CD14-positive monocyte (primary cell): ENCODE measurements at regions not wholly inside any gene's neighbourhood (a gene's known extent, or its start where the extent isn't known, plus 50 kb on each side); places are given as distances from the start of the nearest gene placed in this dataset.

Experiments used
- DNase-seq, 3 donors: peaks; one replicate each; pipeline ENCODE4 v3.0.0-alpha.2; 2011 to 2022
- H2AFZ ChIP-seq: 2 replicates; pipeline ENCODE4 v1.6.0; 2012; ENCODE audit warnings: mild to moderate bottlenecking, low read depth, low read length, inconsistent platforms; ENCODE audit not compliant: insufficient read depth, poor library complexity, severe bottlenecking
- H3K27ac ChIP-seq, 2 donors: 1 replicate in 1 of 2; 2 replicates in 1 of 2; pipeline ENCODE4 v1.5.1; 2012 to 2013; ENCODE audit warnings: low read length in 2 of 2, control low read depth in 1 of 2, inconsistent platforms in 1 of 2, low read depth in 1 of 2, mild to moderate bottlenecking in 1 of 2
- H3K27me3 ChIP-seq, 2 donors: one replicate each; pipeline versions ENCODE4 v1.6.0 to v1.6.1; 2011 to 2013; ENCODE audit warnings: low read length in 2 of 2; ENCODE audit not compliant: control insufficient read depth in 2 of 2, insufficient read depth in 2 of 2
- H3K36me3 ChIP-seq, 2 donors: replicated peaks in 1 of 2; 1 replicate in 1 of 2; 2 replicates in 1 of 2; pipeline versions ENCODE4 v1.5.1 to v1.6.1; 2012 to 2013; ENCODE audit warnings: low read length in 2 of 2, control low read depth in 1 of 2, inconsistent platforms in 1 of 2, mild to moderate bottlenecking in 1 of 2; ENCODE audit not compliant: insufficient read depth in 2 of 2, control insufficient read depth in 1 of 2
- H3K4me1 ChIP-seq, 2 donors: 1 replicate in 1 of 2; 2 replicates in 1 of 2; pipeline versions ENCODE4 v1.5.1 to v1.6.1; 2012 to 2013; ENCODE audit warnings: low read length in 2 of 2, control low read depth in 1 of 2, inconsistent platforms in 1 of 2, mild to moderate bottlenecking in 1 of 2, moderate library complexity in 1 of 2; ENCODE audit not compliant: insufficient read depth in 2 of 2, control insufficient read depth in 1 of 2
- H3K4me2 ChIP-seq: replicated peaks from 2 replicates; pipeline ENCODE3; 2012; ENCODE audit warnings: low read length, moderate library complexity, mild to moderate bottlenecking; ENCODE audit not compliant: poor library complexity, severe bottlenecking; ENCODE audit errors: extremely low read depth
- H3K4me3 ChIP-seq, 3 experiments: fragments of 200-600 bp in 1 of 3; sonication (generic) in 1 of 3; replicated peaks in 1 of 3; 1 replicate in 2 of 3; 2 replicates in 1 of 3; pipeline ENCODE4 v1.5.1; 2011 to 2013; ENCODE audit warnings: low read length in 3 of 3, mild to moderate bottlenecking in 3 of 3, control low read depth in 2 of 3, low read depth in 2 of 3, inconsistent platforms in 1 of 3, moderate library complexity in 1 of 3
- H3K79me2 ChIP-seq: 2 replicates; pipeline ENCODE4 v1.6.0; 2012; ENCODE audit warnings: mild to moderate bottlenecking, control low read depth, inconsistent platforms, low read length, moderate library complexity; ENCODE audit not compliant: insufficient read depth
- H3K9ac ChIP-seq: 2 replicates; pipeline ENCODE4 v1.6.0; 2017; ENCODE audit warnings: low read length, mild to moderate bottlenecking; ENCODE audit not compliant: insufficient read depth, poor library complexity, severe bottlenecking
- H3K9me3 ChIP-seq, 2 donors: replicated peaks in 1 of 2; 1 replicate in 1 of 2; 2 replicates in 1 of 2; pipeline versions ENCODE4 v1.5.1 to v1.6.1; 2012 to 2013; ENCODE audit warnings: low read length in 2 of 2, control low read depth in 1 of 2; ENCODE audit not compliant: control insufficient read depth in 1 of 2, insufficient read depth in 1 of 2
- H4K20me1 ChIP-seq: 2 replicates; pipeline ENCODE4 v1.6.0; 2012; ENCODE audit warnings: mild to moderate bottlenecking, low read length, control low read depth, moderate library complexity; ENCODE audit not compliant: insufficient read depth
- H3K27ac Mint-ChIP-seq, 7 donors: one replicate each; pipeline ENCODE4 v1.8.0; 2020; ENCODE audit warnings: mild to moderate bottlenecking in 7 of 7, mixed read lengths in 7 of 7, moderate library complexity in 6 of 7, inconsistent platforms in 2 of 7
- H3K27me3 Mint-ChIP-seq, 3 donors: one replicate each; pipeline ENCODE4 v1.8.0; 2021 to 2022; ENCODE audit warnings: low read depth in 3 of 3, mild to moderate bottlenecking in 3 of 3, mixed read lengths in 3 of 3, moderate library complexity in 3 of 3, inconsistent platforms in 1 of 3
- H3K36me3 Mint-ChIP-seq, 2 donors: one replicate each; pipeline ENCODE4 v1.8.0; 2020; ENCODE audit warnings: mixed read lengths in 2 of 2, inconsistent platforms in 1 of 2, mild to moderate bottlenecking in 1 of 2
- H3K4me1 Mint-ChIP-seq: one replicate; pipeline ENCODE4 v1.8.0; 2020; ENCODE audit warnings: mild to moderate bottlenecking, mixed read lengths
- H3K4me3 Mint-ChIP-seq, 2 donors: one replicate each; pipeline ENCODE4 v1.8.0; 2020; ENCODE audit warnings: mild to moderate bottlenecking in 2 of 2, mixed read lengths in 2 of 2, moderate library complexity in 1 of 2
- H3K9me3 Mint-ChIP-seq, 7 donors: one replicate each; pipeline ENCODE4 v1.8.0; 2020 to 2022; ENCODE audit warnings: mixed read lengths in 7 of 7, mild to moderate bottlenecking in 6 of 7, moderate library complexity in 6 of 7, inconsistent platforms in 2 of 7
- CTCF ChIP-seq: fragments of 200-600 bp; IDR thresholded peaks from one replicate; pipeline ENCODE4 v1.8.0; 2022; ENCODE audit warnings: antibody characterized with exemption, mild to moderate bottlenecking
- WGBS: methylation state at CpG from one replicate; pipeline ENCODE4 v1.1.5; 2013; ENCODE audit warnings: missing lambda C conversion rate; ENCODE audit not compliant: insufficient coverage; 5-methylcytosine and 5-hydroxymethylcytosine counted together
- intact Hi-C, 2 donors: fragments of 100-400 bp; cut with micrococcal nuclease; formaldehyde crosslinking; loops; one replicate each; pipeline versions ENCODE4 v1.15.0 to v1.15.1; 2023

GRCh38 chr12:34391771-34392581, 369.7 kb downstream of the ALG10 start:
- no peak overlapping the region for H3K4me3 Mint-ChIP-seq
- H3K27me3 ChIP-seq = no peaks in the 10 kb centered on the region
- no peaks in the 10 kb centered on the region for H3K36me3 ChIP-seq
- H3K9ac ChIP-seq = no peak overlapping the region
- H3K27me3 Mint-ChIP-seq = no peaks in the 10 kb centered on the region
- intact Hi-C loops = no loop called here
- no peak for TF ChIP-seq CTCF
- no peak overlapping the region for H3K27ac Mint-ChIP-seq
- peaks cover 100% of the 10 kb centered on the region in 2 donors for H3K9me3 ChIP-seq
- no peak for DNase-seq
- H3K4me1 ChIP-seq = no peaks in the 10 kb centered on the region
- no peaks in the 10 kb centered on the region for H4K20me1 ChIP-seq
- H2AFZ ChIP-seq = no peak overlapping the region
- 58% methylated on average over 21 of the region's 37 CpGs for WGBS
- no peak overlapping the region for H3K27ac ChIP-seq
- H3K4me3 ChIP-seq = no peak overlapping the region
- peaks cover 71 to 92% (median 84%) of the 10 kb centered on the region in 7 donors for H3K9me3 Mint-ChIP-seq
- H3K4me2 ChIP-seq = no peak overlapping the region
- H3K36me3 Mint-ChIP-seq = no peaks in the 10 kb centered on the region
- no peaks in the 10 kb centered on the region for H3K4me1 Mint-ChIP-seq
- no peaks in the 10 kb centered on the region for H3K79me2 ChIP-seq

GRCh38 chr12:34392741-34393085, 370.4 kb downstream of the ALG10 start:
- Mint-ChIP-seq H3K4me3 (no peak overlapping the region), H3K9me3 (peaks cover 70 to 91% (median 85%) of the 10 kb centered on the region in 7 donors), H3K27me3 (no peaks in the 10 kb centered on the region), H3K27ac (no peak overlapping the region), H3K4me1 (no peaks in the 10 kb centered on the region), H3K36me3 (no peaks in the 10 kb centered on the region)
- intact Hi-C loops = no loop called here
- H3K9me3 ChIP-seq = peaks cover 100% of the 10 kb centered on the region in 2 donors
- no peak for TF ChIP-seq CTCF
- no peaks in the 10 kb centered on the region for H3K4me1 ChIP-seq
- H3K36me3 ChIP-seq = no peaks in the 10 kb centered on the region
- H3K4me2 ChIP-seq = no peak overlapping the region
- DNase-seq = no peak
- H3K4me3 ChIP-seq = no peak overlapping the region
- no peaks in the 10 kb centered on the region for H3K27me3 ChIP-seq
- no peaks in the 10 kb centered on the region for H4K20me1 ChIP-seq
- H2AFZ ChIP-seq = no peak overlapping the region
- no peak overlapping the region for H3K27ac ChIP-seq
- WGBS = 86% methylated on average over 8 of the region's 14 CpGs
- H3K9ac ChIP-seq = no peak overlapping the region
- no peaks in the 10 kb centered on the region for H3K79me2 ChIP-seq
